Panc1 (cell line): ENCODE measurements at regions not wholly inside any gene's neighbourhood (a gene's known extent, or its start where the extent isn't known, plus 50 kb on each side); places are given as distances from the start of the nearest gene placed in this dataset.

Experiments
- CTCF ChIP-seq: fragments of 450-650 bp; IDR thresholded peaks from 2 replicates; pipeline ENCODE4 v1.5.1; 2017; ENCODE audit warnings: mild to moderate bottlenecking
- POLR2AphosphoS5 ChIP-seq: IDR thresholded peaks from 2 replicates; pipeline ENCODE4 v1.6.1; 2012; ENCODE audit warnings: mild to moderate bottlenecking, low read depth, low read length, moderate library complexity
- TCF7L2 ChIP-seq: IDR thresholded peaks from 2 replicates; pipeline ENCODE4 v1.6.1; 2011; ENCODE audit warnings: mild to moderate bottlenecking, low read depth, low read length, inconsistent platforms

- TF ChIP-seq CTCF = no peak
- no peak for TF ChIP-seq TCF7L2
- no peak for TF ChIP-seq POLR2AphosphoS5
These were observed 1021.5 kb upstream of the TMEM132C start for GRCh38 chr12:127245437-127245836.
